GM12878 (cell line): ENCODE measurements at regions not wholly inside any gene's neighbourhood (a gene's known extent, or its start where the extent isn't known, plus 50 kb on each side); places are given as distances from the start of the nearest gene placed in this dataset.

ENCODE experiments used
- ATAC-seq: fragments of 200-7000 bp; cut with Tn5 transposase; 3 replicates; pipeline ENCODE4 v1.9.1; 2020; ENCODE audit warnings: mild to moderate bottlenecking, moderate library complexity
- BruUV-seq: library from RNA; stranded (reverse); fragments of 400-500 nt; replicated peaks from 2 replicates; lab custom pipeline; 2021; lab: Mats Ljungman, UMichigan
- CTCF ChIA-PET: fragments of 300-600 bp; sonication (Branson Sonifier 250); formaldehyde crosslinking; extraction: SDS; loops from one replicate; lab custom pipeline; 2021; ENCODE audit warnings: inconsistent platforms; lab: Yijun Ruan, JAX
- POLR2A ChIA-PET: fragments of 350-600 bp; formaldehyde crosslinking; extraction: SDS; loops from one replicate; lab custom pipeline; 2021; ENCODE audit warnings: inconsistent platforms; lab: Charles Lee
- RAD21 ChIA-PET: fragments of 300-600 bp; sonication (Branson Sonifier 250); formaldehyde crosslinking; loops from one replicate; lab custom pipeline; 2023; ENCODE audit warnings: antibody characterized with exemption; ENCODE audit not compliant: unreplicated experiment; lab: Charles Lee
- SMC1A ChIA-PET: fragments of 300-600 bp; sonication (Branson Sonifier 250); formaldehyde crosslinking; loops from one replicate; lab custom pipeline; 2023; ENCODE audit not compliant: unreplicated experiment, uncharacterized antibody; lab: Charles Lee
- DNase-seq: peaks from one replicate; pipeline ENCODE4 v3.0.0-alpha.2; 2011; ENCODE audit warnings: low read depth, low spot score
- FAIRE-seq: peaks from 3 replicates; lab custom pipeline; 2011; peaks lifted over from hg19 to GRCh38; lab: Jason Lieb, UNC
- H2AFZ ChIP-seq: 2 replicates; pipeline ENCODE4 v1.6.0; 2011; ENCODE audit warnings: low read depth, low read length, control low read depth; ENCODE audit not compliant: control insufficient read depth
- H3K27ac ChIP-seq: 2 replicates; pipeline ENCODE4 v1.5.1; 2011; ENCODE audit warnings: control low read depth; ENCODE audit not compliant: control insufficient read depth, insufficient read depth
- H3K27me3 ChIP-seq, 2 experiments: replicated peaks in 1 of 2; 2 replicates each; pipeline versions ENCODE4 v1.6.0 to v1.6.1; 2011; ENCODE audit warnings: low read length in 1 of 2; ENCODE audit not compliant: control insufficient read depth in 2 of 2, insufficient read depth in 2 of 2
- H3K36me3 ChIP-seq, 2 experiments: 2 replicates each; pipeline ENCODE4 v1.5.1; 2011; ENCODE audit warnings: low read length in 1 of 2; ENCODE audit not compliant: control insufficient read depth in 2 of 2, insufficient read depth in 2 of 2
- H3K4me1 ChIP-seq: 2 replicates; pipeline ENCODE4 v1.6.1; 2011; ENCODE audit warnings: mild to moderate bottlenecking, low read length, moderate library complexity, mixed read lengths; ENCODE audit not compliant: control insufficient read depth, insufficient read depth
- H3K4me2 ChIP-seq: 2 replicates; pipeline ENCODE4 v1.6.0; 2011; ENCODE audit warnings: control low read depth; ENCODE audit not compliant: control insufficient read depth, insufficient read depth
- H3K4me3 ChIP-seq: fragments of 200-600 bp; sonication (generic); 2 replicates; pipeline ENCODE4 v1.5.1; 2016
- H3K79me2 ChIP-seq: 2 replicates; pipeline ENCODE4 v1.6.0; 2011; ENCODE audit warnings: low read length; ENCODE audit not compliant: control insufficient read depth, insufficient read depth
- H3K9ac ChIP-seq: 2 replicates; pipeline ENCODE4 v1.8.0; 2011; ENCODE audit warnings: low read length, control low read depth, mixed read lengths; ENCODE audit not compliant: control insufficient read depth, insufficient read depth
- H3K9me3 ChIP-seq: replicated peaks from 3 replicates; pipeline ENCODE4 v1.5.1; 2011; ENCODE audit warnings: mild to moderate bottlenecking, low read length; ENCODE audit not compliant: control insufficient read depth, insufficient read depth
- H4K20me1 ChIP-seq: 2 replicates; pipeline ENCODE4 v1.6.0; 2011; ENCODE audit not compliant: control insufficient read depth, insufficient read depth
- ASH2L ChIP-seq: fragments of 300-600, 200-600 bp; sonication (generic); IDR thresholded peaks from 2 replicates; pipeline ENCODE4 v1.6.1; 2017; ENCODE audit warnings: low read depth, mild to moderate bottlenecking, borderline replicate concordance
- BRCA1 ChIP-seq: IDR thresholded peaks from 2 replicates; pipeline ENCODE4 v1.6.1; 2011; ENCODE audit warnings: low read depth, low read length, improper control_type of control experiment
- CHD2 ChIP-seq: IDR thresholded peaks from 2 replicates; pipeline ENCODE4 v1.6.1; 2011; ENCODE audit warnings: low read depth, low read length, improper control_type of control experiment, borderline replicate concordance
- DPF2 ChIP-seq: fragments of 450-650 bp; IDR thresholded peaks from 2 replicates; pipeline ENCODE4 v1.6.1; 2017; ENCODE audit warnings: mild to moderate bottlenecking
- EGR1 ChIP-seq, 2 experiments: IDR thresholded peaks; 1 replicate in 1 of 2; 2 replicates in 1 of 2; pipeline ENCODE4 v1.6.1; 2011 to 2012; ENCODE audit warnings: low read depth in 2 of 2, low read length in 2 of 2, borderline replicate concordance in 1 of 2, mild to moderate bottlenecking in 1 of 2, moderate library complexity in 1 of 2
- EP300 ChIP-seq, 2 experiments: fragments of 150-350 bp in 1 of 2; IDR thresholded peaks; 2 replicates each; pipeline ENCODE4 v1.6.1; 2011 to 2012; ENCODE audit warnings: low read depth in 2 of 2, low read length in 2 of 2, borderline replicate concordance in 1 of 2, improper control_type of control experiment in 1 of 2, inconsistent platforms in 1 of 2; ENCODE audit not compliant: control insufficient read depth in 1 of 2
- ESRRA ChIP-seq: IDR thresholded peaks from 2 replicates; pipeline ENCODE4 v1.6.1; 2012; ENCODE audit warnings: mild to moderate bottlenecking, low read length, improper control_type of control experiment
- FOXM1 ChIP-seq: IDR thresholded peaks from 2 replicates; pipeline ENCODE4 v1.6.1; 2012; ENCODE audit warnings: low read depth, mild to moderate bottlenecking, inconsistent platforms, low read length, moderate library complexity
- HCFC1 ChIP-seq: fragments of 150-350 bp; IDR thresholded peaks from 2 replicates; pipeline ENCODE4 v1.6.1; 2014; ENCODE audit warnings: low read length
- JUNB ChIP-seq: IDR thresholded peaks from 2 replicates; pipeline ENCODE4 v1.6.1; 2016; ENCODE audit warnings: antibody characterized with exemption, mild to moderate bottlenecking
- KAT2A ChIP-seq: conservative IDR thresholded peaks from 2 replicates; pipeline ENCODE4 v1.6.1; 2011; ENCODE audit warnings: low read depth, low read length; ENCODE audit not compliant: control insufficient read depth
- MYB ChIP-seq: fragments of 150-350 bp; IDR thresholded peaks from 2 replicates; pipeline ENCODE4 v1.6.1; 2014; ENCODE audit warnings: mild to moderate bottlenecking, low read depth, low read length, borderline replicate concordance
- NRF1 ChIP-seq: conservative IDR thresholded peaks from 2 replicates; pipeline ENCODE4 v1.6.1; 2011; ENCODE audit warnings: mild to moderate bottlenecking, low read depth, low read length, improper control_type of control experiment
- PML ChIP-seq: IDR thresholded peaks from 2 replicates; pipeline ENCODE4 v1.6.1; 2012; ENCODE audit warnings: low read length, inconsistent platforms
- POLR2A ChIP-seq: IDR thresholded peaks from 2 replicates; pipeline ENCODE4 v1.6.1; 2011; ENCODE audit warnings: low read depth, mild to moderate bottlenecking, low read length
- TCF12 ChIP-seq: IDR thresholded peaks from 2 replicates; pipeline ENCODE4 v1.6.1; 2011; ENCODE audit warnings: low read depth, mild to moderate bottlenecking, low read length
- ZBED1 ChIP-seq: IDR thresholded peaks from 2 replicates; pipeline ENCODE4 v1.6.1; 2016; ENCODE audit warnings: borderline replicate concordance
- WGBS: methylation state at CpG from one replicate; pipeline ENCODE4 v1.1.6; 2016; ENCODE audit warnings: low lambda C conversion rate; ENCODE audit not compliant: insufficient replicate concordance, insufficient coverage; ENCODE audit errors: missing lambda C conversion rate; 5-methylcytosine and 5-hydroxymethylcytosine counted together
- in situ Hi-C: fragments of 300-500 bp; cut with MboI; formaldehyde crosslinking; loops from 9 replicates; pipeline ENCODE4 v1.14.3; 2018; ENCODE audit warnings: mixed read lengths
- intact Hi-C: fragments of 100-400 bp; cut with micrococcal nuclease; formaldehyde crosslinking; loops from one replicate; pipeline ENCODE4 v1.14.2; 2022; ENCODE audit not compliant: unreplicated experiment
- TF ChIP-seq, protein P1 (sequence below): IDR thresholded peaks from 2 replicates; pipeline ENCODE4 v1.6.1; 2012; ENCODE audit warnings: low read depth, low read length, improper control_type of control experiment
- TF ChIP-seq, protein P2 (sequence below): fragments of 450-650 bp; formaldehyde crosslinking; IDR thresholded peaks from 2 replicates; pipeline ENCODE4 v1.4.0; 2020; ENCODE audit warnings: mild to moderate bottlenecking, moderate library complexity
- TF ChIP-seq, protein P3 (sequence below): IDR thresholded peaks from 2 replicates; pipeline ENCODE4 v1.6.1; 2011; ENCODE audit warnings: borderline replicate concordance, low read depth, mild to moderate bottlenecking, moderate library complexity, mixed read lengths, low read length; ENCODE audit not compliant: insufficient read depth; ENCODE audit errors: extremely low read length

- Histone ChIP-seq H3K4me3 (no peak overlapping the region), H2AFZ (no peak overlapping the region), H3K36me3 (no peaks in the 10 kb centered on the region), H3K4me2 (no peak overlapping the region), H3K4me1 (no peaks in the 10 kb centered on the region), H3K27ac (no peak overlapping the region), H3K9me3 (no peaks in the 10 kb centered on the region), H3K9ac (no peak overlapping the region), H4K20me1 (no peaks in the 10 kb centered on the region), H3K27me3 (no peaks in the 10 kb centered on the region), H3K79me2 (no peaks in the 10 kb centered on the region)
- no peak for ATAC-seq
- ChIA-PET CTCF (no interaction called here), SMC1A (no interaction called here), RAD21 (no interaction called here), POLR2A (no interaction called here)
- TF ChIP-seq BRCA1: no peak
- TF ChIP-seq NRF1: no peak
- TF ChIP-seq TCF12: no peak
- TF ChIP-seq KAT2A: no peak
- TF ChIP-seq JUNB: no peak
- no peak for TF ChIP-seq PML
- no peak for TF ChIP-seq ZBED1
- TF ChIP-seq, protein P1, sequence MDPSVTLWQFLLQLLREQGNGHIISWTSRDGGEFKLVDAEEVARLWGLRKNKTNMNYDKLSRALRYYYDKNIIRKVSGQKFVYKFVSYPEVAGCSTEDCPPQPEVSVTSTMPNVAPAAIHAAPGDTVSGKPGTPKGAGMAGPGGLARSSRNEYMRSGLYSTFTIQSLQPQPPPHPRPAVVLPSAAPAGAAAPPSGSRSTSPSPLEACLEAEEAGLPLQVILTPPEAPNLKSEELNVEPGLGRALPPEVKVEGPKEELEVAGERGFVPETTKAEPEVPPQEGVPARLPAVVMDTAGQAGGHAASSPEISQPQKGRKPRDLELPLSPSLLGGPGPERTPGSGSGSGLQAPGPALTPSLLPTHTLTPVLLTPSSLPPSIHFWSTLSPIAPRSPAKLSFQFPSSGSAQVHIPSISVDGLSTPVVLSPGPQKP: no peak
- TF ChIP-seq HCFC1: no peak
- TF ChIP-seq ASH2L: no peak
- TF ChIP-seq MYB: no peak
- TF ChIP-seq EGR1 (IDR thresholded peaks at IDR 0.05; ENCODE audit: borderline replicate concordance in 1 of 2, low read depth in 2 of 2, low read length in 2 of 2): no peak
- TF ChIP-seq FOXM1: no peak
- TF ChIP-seq, protein P2, sequence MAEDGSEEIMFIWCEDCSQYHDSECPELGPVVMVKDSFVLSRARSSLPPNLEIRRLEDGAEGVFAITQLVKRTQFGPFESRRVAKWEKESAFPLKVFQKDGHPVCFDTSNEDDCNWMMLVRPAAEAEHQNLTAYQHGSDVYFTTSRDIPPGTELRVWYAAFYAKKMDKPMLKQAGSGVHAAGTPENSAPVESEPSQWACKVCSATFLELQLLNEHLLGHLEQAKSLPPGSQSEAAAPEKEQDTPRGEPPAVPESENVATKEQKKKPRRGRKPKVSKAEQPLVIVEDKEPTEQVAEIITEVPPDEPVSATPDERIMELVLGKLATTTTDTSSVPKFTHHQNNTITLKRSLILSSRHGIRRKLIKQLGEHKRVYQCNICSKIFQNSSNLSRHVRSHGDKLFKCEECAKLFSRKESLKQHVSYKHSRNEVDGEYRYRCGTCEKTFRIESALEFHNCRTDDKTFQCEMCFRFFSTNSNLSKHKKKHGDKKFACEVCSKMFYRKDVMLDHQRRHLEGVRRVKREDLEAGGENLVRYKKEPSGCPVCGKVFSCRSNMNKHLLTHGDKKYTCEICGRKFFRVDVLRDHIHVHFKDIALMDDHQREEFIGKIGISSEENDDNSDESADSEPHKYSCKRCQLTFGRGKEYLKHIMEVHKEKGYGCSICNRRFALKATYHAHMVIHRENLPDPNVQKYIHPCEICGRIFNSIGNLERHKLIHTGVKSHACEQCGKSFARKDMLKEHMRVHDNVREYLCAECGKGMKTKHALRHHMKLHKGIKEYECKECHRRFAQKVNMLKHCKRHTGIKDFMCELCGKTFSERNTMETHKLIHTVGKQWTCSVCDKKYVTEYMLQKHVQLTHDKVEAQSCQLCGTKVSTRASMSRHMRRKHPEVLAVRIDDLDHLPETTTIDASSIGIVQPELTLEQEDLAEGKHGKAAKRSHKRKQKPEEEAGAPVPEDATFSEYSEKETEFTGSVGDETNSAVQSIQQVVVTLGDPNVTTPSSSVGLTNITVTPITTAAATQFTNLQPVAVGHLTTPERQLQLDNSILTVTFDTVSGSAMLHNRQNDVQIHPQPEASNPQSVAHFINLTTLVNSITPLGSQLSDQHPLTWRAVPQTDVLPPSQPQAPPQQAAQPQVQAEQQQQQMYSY (CRISPR knock-in tag): no peak
- no peak for TF ChIP-seq DPF2
- no peak for TF ChIP-seq POLR2A
- no peak for TF ChIP-seq EP300 (IDR thresholded peaks at IDR 0.05; ENCODE audit: borderline replicate concordance in 1 of 2, control insufficient read depth in 1 of 2, low read depth in 2 of 2, low read length in 2 of 2)
- TF ChIP-seq, protein P3, sequence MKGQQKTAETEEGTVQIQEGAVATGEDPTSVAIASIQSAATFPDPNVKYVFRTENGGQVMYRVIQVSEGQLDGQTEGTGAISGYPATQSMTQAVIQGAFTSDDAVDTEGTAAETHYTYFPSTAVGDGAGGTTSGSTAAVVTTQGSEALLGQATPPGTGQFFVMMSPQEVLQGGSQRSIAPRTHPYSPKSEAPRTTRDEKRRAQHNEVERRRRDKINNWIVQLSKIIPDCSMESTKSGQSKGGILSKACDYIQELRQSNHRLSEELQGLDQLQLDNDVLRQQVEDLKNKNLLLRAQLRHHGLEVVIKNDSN: no peak
- TF ChIP-seq ESRRA: no peak
- no peak for TF ChIP-seq CHD2
- in situ Hi-C loops: no loop called here
- WGBS: 95% methylated on average over 3 of the region's 3 CpGs
- intact Hi-C loops: no loop called here
- no peak for FAIRE-seq
- BruUV-seq: no TSS peak
- no peak for DNase-seq
These were observed 177.6 kb upstream of the SETMAR start for GRCh38 chr3:4125576-4125975.
